H1 (cell line): ENCODE measurements at regions not wholly inside any gene's neighbourhood (a gene's known extent, or its start where the extent isn't known, plus 50 kb on each side); places are given as distances from the start of the nearest gene placed in this dataset.

Experiments
- CTCF ChIA-PET: fragments of 300-600 bp; sonication (Branson Sonifier 250); formaldehyde crosslinking; loops from one replicate; lab custom pipeline; 2021; ENCODE audit not compliant: partially characterized antibody; lab: Charles Lee
- POLR2A ChIA-PET: fragments of 300-600 bp; sonication (Branson Sonifier 250); formaldehyde crosslinking; loops from one replicate; lab custom pipeline; 2021; ENCODE audit warnings: inconsistent platforms; ENCODE audit not compliant: partially characterized antibody; lab: Charles Lee
- DNase-seq, 2 experiments: peaks; one replicate each; pipeline versions ENCODE4 v3.0.0 to v3.0.0-alpha.2; 2010 to 2022; ENCODE audit warnings: low spot score in 2 of 2, low read depth in 1 of 2, mixed read lengths in 1 of 2
- FAIRE-seq: peaks from 2 replicates; lab custom pipeline; 2011; peaks lifted over from hg19 to GRCh38; lab: Jason Lieb, UNC
- H2AFZ ChIP-seq: 2 replicates; pipeline ENCODE4 v1.8.1; 2012; ENCODE audit warnings: low read length, inconsistent platforms
- H2AK5ac ChIP-seq: 2 replicates; pipeline ENCODE4 v1.6.1; 2013; ENCODE audit warnings: low read depth, low read length
- H2BK120ac ChIP-seq: replicated peaks from 2 replicates; pipeline ENCODE3; 2013; ENCODE audit warnings: low read depth, low read length, inconsistent platforms
- H2BK12ac ChIP-seq: 2 replicates; pipeline ENCODE4 v1.6.1; 2013; ENCODE audit warnings: low read depth, low read length
- H2BK15ac ChIP-seq: 2 replicates; pipeline ENCODE4 v1.6.1; 2013; ENCODE audit warnings: low read length
- H2BK20ac ChIP-seq: 2 replicates; pipeline ENCODE4 v1.6.1; 2013; ENCODE audit warnings: low read length
- H2BK5ac ChIP-seq: 2 replicates; pipeline ENCODE4 v1.6.1; 2013; ENCODE audit warnings: low read depth, low read length
- H3K14ac ChIP-seq: 2 replicates; pipeline ENCODE4 v1.6.1; 2013; ENCODE audit warnings: inconsistent platforms; ENCODE audit not compliant: insufficient read length
- H3K18ac ChIP-seq: 2 replicates; pipeline ENCODE4 v1.6.1; 2013; ENCODE audit warnings: low read length; ENCODE audit errors: extremely low read depth
- H3K23ac ChIP-seq: 2 replicates; pipeline ENCODE4 v1.6.1; 2013; ENCODE audit warnings: inconsistent platforms; ENCODE audit not compliant: insufficient read length
- H3K23me2 ChIP-seq: 2 replicates; pipeline ENCODE4 v1.6.1; 2013; ENCODE audit warnings: low read depth, low read length
- H3K27ac ChIP-seq: 2 replicates; pipeline ENCODE4 v1.6.1; 2011; ENCODE audit warnings: low read depth, low read length, inconsistent platforms
- H3K27me3 ChIP-seq, 4 experiments: replicated peaks in 1 of 4; 1 replicate in 1 of 4; 2 replicates in 3 of 4; pipeline versions ENCODE4 v1.6.1 to v1.8.1; 2011 to 2013; ENCODE audit warnings: low read length in 3 of 4, mild to moderate bottlenecking in 3 of 4, inconsistent platforms in 2 of 4, mixed read lengths in 2 of 4, moderate library complexity in 1 of 4; ENCODE audit not compliant: control insufficient read depth in 3 of 4, insufficient read depth in 3 of 4; ENCODE audit errors: extremely low read depth in 1 of 4
- H3K36me3 ChIP-seq, 4 experiments: 2 replicates each; pipeline versions ENCODE4 v1.6.1 to v1.8.1; 2011 to 2013; ENCODE audit warnings: mild to moderate bottlenecking in 4 of 4, low read length in 3 of 4, moderate library complexity in 2 of 4, control low read depth in 1 of 4, inconsistent platforms in 1 of 4; ENCODE audit not compliant: insufficient read depth in 4 of 4, control insufficient read depth in 2 of 4
- H3K4ac ChIP-seq: replicated peaks from 2 replicates; pipeline ENCODE3; 2013; ENCODE audit warnings: low read length, low read depth, mixed read lengths, inconsistent platforms; ENCODE audit not compliant: insufficient read length
- H3K4me1 ChIP-seq, 4 experiments: replicated peaks in 1 of 4; 1 replicate in 1 of 4; 2 replicates in 3 of 4; pipeline versions ENCODE4 v1.6.1 to v1.8.1; 2011 to 2013; ENCODE audit warnings: low read length in 3 of 4, inconsistent platforms in 2 of 4, mixed read lengths in 1 of 4; ENCODE audit not compliant: insufficient read depth in 4 of 4, control insufficient read depth in 3 of 4
- H3K4me2 ChIP-seq, 2 experiments: 2 replicates each; pipeline versions ENCODE4 v1.6.1 to v1.8.1; 2011 to 2013; ENCODE audit warnings: low read depth in 2 of 2, low read length in 2 of 2, control low read depth in 1 of 2, inconsistent platforms in 1 of 2, mild to moderate bottlenecking in 1 of 2; ENCODE audit not compliant: insufficient read depth in 1 of 2
- H3K4me3 ChIP-seq, 4 experiments: fragments of 200-600, 300-600 bp in 1 of 4; sonication (generic), shearing (Covaris generic), sonication (Bioruptor Twin) in 1 of 4; 2 replicates each; pipeline versions ENCODE4 v1.5.1 to v1.8.1; 2011 to 2016; ENCODE audit warnings: low read length in 4 of 4, low read depth in 3 of 4, control low read depth in 2 of 4, inconsistent platforms in 2 of 4, mild to moderate bottlenecking in 2 of 4, mixed read lengths in 1 of 4, moderate library complexity in 1 of 4; ENCODE audit not compliant: insufficient read depth in 2 of 4; ENCODE audit errors: extremely low read depth in 1 of 4
- H3K56ac ChIP-seq: replicated peaks from 2 replicates; pipeline ENCODE3; 2013; ENCODE audit warnings: low read depth, mild to moderate bottlenecking, mixed read lengths, low read length, inconsistent platforms; ENCODE audit not compliant: insufficient read length
- H3K79me1 ChIP-seq: 2 replicates; pipeline ENCODE4 v1.6.1; 2013; ENCODE audit warnings: low read depth, low read length, control low read depth
- H3K79me2 ChIP-seq, 2 experiments: 2 replicates each; pipeline versions ENCODE4 v1.6.1 to v1.8.1; 2012 to 2013; ENCODE audit warnings: low read length in 2 of 2, mild to moderate bottlenecking in 2 of 2, inconsistent platforms in 1 of 2; ENCODE audit not compliant: insufficient read depth in 2 of 2, control insufficient read depth in 1 of 2
- H3K9ac ChIP-seq, 4 experiments: replicated peaks in 1 of 4; 1 replicate in 1 of 4; 2 replicates in 3 of 4; pipeline versions ENCODE4 v1.6.1 to v1.8.1; 2011 to 2013; ENCODE audit warnings: low read depth in 3 of 4, low read length in 3 of 4, control low read depth in 2 of 4, mild to moderate bottlenecking in 2 of 4, moderate library complexity in 2 of 4, inconsistent platforms in 1 of 4; ENCODE audit errors: extremely low read depth in 1 of 4
- H3K9me3 ChIP-seq, 2 experiments: 2 replicates each; pipeline versions ENCODE4 v1.6.1 to v1.8.1; 2012 to 2013; ENCODE audit warnings: mild to moderate bottlenecking in 2 of 2, moderate library complexity in 2 of 2, control low read depth in 1 of 2, inconsistent platforms in 1 of 2, low read depth in 1 of 2, low read length in 1 of 2, mixed read lengths in 1 of 2; ENCODE audit not compliant: insufficient read depth in 2 of 2
- H4K20me1 ChIP-seq, 2 experiments: replicated peaks in 1 of 2; 2 replicates each; pipeline versions ENCODE3 to v1.8.1; 2011 to 2013; ENCODE audit warnings: inconsistent platforms in 2 of 2, low read length in 2 of 2, mild to moderate bottlenecking in 1 of 2; ENCODE audit not compliant: insufficient read depth in 2 of 2, control insufficient read depth in 1 of 2
- H4K5ac ChIP-seq: 2 replicates; pipeline ENCODE4 v1.6.1; 2013; ENCODE audit warnings: low read length, low read depth, mixed read lengths, inconsistent platforms; ENCODE audit not compliant: insufficient read length
- H4K8ac ChIP-seq: 2 replicates; pipeline ENCODE4 v1.8.0; 2013; ENCODE audit warnings: mild to moderate bottlenecking, moderate library complexity, low read length, inconsistent platforms; ENCODE audit not compliant: insufficient read depth; ENCODE audit errors: extremely low read depth
- H4K91ac ChIP-seq: replicated peaks from 2 replicates; pipeline ENCODE3; 2013; ENCODE audit warnings: low read length, mixed read lengths, inconsistent platforms; ENCODE audit not compliant: insufficient read length
- ATF3 ChIP-seq: IDR thresholded peaks from 2 replicates; pipeline ENCODE4 v1.6.1; 2011; ENCODE audit warnings: low read depth, mild to moderate bottlenecking, low read length; ENCODE audit not compliant: insufficient read depth
- CBX8 ChIP-seq: fragments of 300-800, 300-1000 bp; sonication (generic); IDR thresholded peaks from 2 replicates; pipeline ENCODE4 v1.7.1; 2016; ENCODE audit warnings: low read depth, low read length, borderline replicate concordance
- CHD1 ChIP-seq: IDR thresholded peaks from 2 replicates; pipeline ENCODE4 v1.6.1; 2012; ENCODE audit warnings: low read depth, low read length, improper control_type of control experiment
- EP300 ChIP-seq, 2 experiments: IDR thresholded peaks; 1 replicate in 1 of 2; 2 replicates in 1 of 2; pipeline ENCODE4 v1.6.1; 2011 to 2012; ENCODE audit warnings: low read depth in 2 of 2, low read length in 2 of 2, mild to moderate bottlenecking in 2 of 2, borderline replicate concordance in 1 of 2, inconsistent platforms in 1 of 2, moderate library complexity in 1 of 2
- KDM4A ChIP-seq: IDR thresholded peaks from one replicate; pipeline ENCODE4 v1.7.1; 2012; ENCODE audit warnings: low read depth, mild to moderate bottlenecking, moderate library complexity, low read length, inconsistent platforms; ENCODE audit not compliant: severe bottlenecking
- PHF8 ChIP-seq: fragments of 200-600 bp; sonication (generic); conservative IDR thresholded peaks from 2 replicates; pipeline ENCODE4 v1.7.1; 2012; ENCODE audit warnings: low read depth, mild to moderate bottlenecking, inconsistent platforms, low read length, moderate library complexity
- TAF1 ChIP-seq: IDR thresholded peaks from 2 replicates; pipeline ENCODE4 v1.6.1; 2011; ENCODE audit warnings: mild to moderate bottlenecking, low read depth, low read length
- TCF12 ChIP-seq: IDR thresholded peaks from 2 replicates; pipeline ENCODE4 v1.6.1; 2011; ENCODE audit warnings: low read depth, mild to moderate bottlenecking, low read length
- WGBS, 2 experiments: shearing (Covaris generic) in 1 of 2; methylation state at CpG; one replicate each; pipeline versions ENCODE4 v1.1.6 to v1.1.7; 2013 to 2015; ENCODE audit warnings: low lambda C conversion rate in 2 of 2, mixed read lengths in 2 of 2, inconsistent platforms in 1 of 2, low coverage in 1 of 2, missing lambda C conversion rate in 1 of 2; ENCODE audit not compliant: insufficient replicate concordance in 2 of 2, insufficient coverage in 1 of 2, insufficient read length in 1 of 2; ENCODE audit errors: extremely low coverage in 1 of 2, missing lambda C conversion rate in 1 of 2; 5-methylcytosine and 5-hydroxymethylcytosine counted together

GRCh38 chr22:42184852-42185251, 54.2 kb upstream of the CYP2D6 start:
- no peak for FAIRE-seq

More at GRCh38 chr22:42184852-42185251, 54.2 kb upstream of the CYP2D6 start:
- Histone ChIP-seq H2AFZ (no peak overlapping the region), H3K4me1 (peaks cover 0 to 8% (median 3%) of the 10 kb centered on the region in 4 experiments; a peak in 4 of 7 replicates), H4K20me1 (peaks cover 22 to 26% of the 10 kb centered on the region in 2 experiments), H2BK5ac (no peak overlapping the region), H2BK120ac (no peak overlapping the region), H3K27me3 (no peaks in the 10 kb centered on the region), H3K4me3 (no peak overlapping the region), H3K23ac (no peak overlapping the region), H3K79me1 (peaks cover 13% of the 10 kb centered on the region), H3K23me2 (no peaks in the 10 kb centered on the region), H3K36me3 (no peaks in the 10 kb centered on the region), H2BK12ac (no peak overlapping the region), H3K4ac (no peak overlapping the region), H3K4me2 (no peak overlapping the region), H4K8ac (no peak overlapping the region), H3K18ac (no peak overlapping the region), H3K14ac (no peak overlapping the region), H2BK15ac (no peak overlapping the region), H3K56ac (no peak overlapping the region), H4K91ac (no peak overlapping the region), H3K9me3 (no peaks in the 10 kb centered on the region), H3K9ac (no peak overlapping the region), H2BK20ac (no peak overlapping the region), H4K5ac (no peak overlapping the region), H3K27ac (no peak overlapping the region), H2AK5ac (no peak overlapping the region), H3K79me2 (peaks cover 3 to 63% of the 10 kb centered on the region in 2 experiments; a peak in 2 of 4 replicates)
- TF ChIP-seq EP300 (IDR thresholded peaks at IDR 0.05; ENCODE audit: borderline replicate concordance in 1 of 2, low read depth in 2 of 2, low read length in 2 of 2), result no peak
- no peak for TF ChIP-seq CHD1
- no peak for TF ChIP-seq PHF8
- no peak for TF ChIP-seq TAF1
- TF ChIP-seq TCF12, result no peak
- no peak for TF ChIP-seq KDM4A
- TF ChIP-seq CBX8, result no peak
- TF ChIP-seq ATF3, result no peak
- CTCF ChIA-PET, result interaction anchor here (1.2 kb wide), 1 partner anchor 102 kb away, joined by 3 read pairs; no protein-coding TSS in a partner anchor
- DNase-seq, result no peak
- POLR2A ChIA-PET, result no interaction called here
- WGBS, 2 experiments, result 90% methylated on average over 4 of the region's 4 CpGs; no CpG with 5 or more reads in 1 of the 2 experiments
